DOHH2 (cell line): ENCODE measurements at regions not wholly inside any gene's neighbourhood (a gene's known extent, or its start where the extent isn't known, plus 50 kb on each side); places are given as distances from the start of the nearest gene placed in this dataset.

Experiments
- CTCF ChIP-seq: fragments of 200-600 bp; sonication (generic); IDR thresholded peaks from one replicate; pipeline ENCODE4 v1.5.1; 2014; ENCODE audit warnings: antibody characterized with exemption, mild to moderate bottlenecking, low read depth, low read length; ENCODE audit not compliant: poor library complexity, severe bottlenecking
- EZH2phosphoT487 ChIP-seq: fragments of 200-600 bp; sonication (generic); IDR thresholded peaks from 2 replicates; pipeline ENCODE4 v1.6.1; 2017; ENCODE audit warnings: borderline replicate concordance, mild to moderate bottlenecking, antibody characterized with exemption, low read length, moderate library complexity, mixed read lengths

GRCh38 chr14:45940318-45940717, 687.3 kb upstream of the MIS18BP1 start:
- TF ChIP-seq EZH2phosphoT487, result no peak
- no peak for TF ChIP-seq CTCF
